ENCODE measurements at regions not wholly inside any gene's neighbourhood (a gene's known extent, or its start where the extent isn't known, plus 50 kb on each side); places are given as distances from the start of the nearest gene placed in this dataset.

- Mint-ChIP-seq H3K27ac (ENCODE audit: unreplicated experiment) (peak overlapping the region; percentile 12), H3K27me3 (ENCODE audit: unreplicated experiment) (no peaks in the 10 kb centered on the region), H3K9me3 (ENCODE audit: unreplicated experiment) (peaks cover 3% of the 10 kb centered on the region), H3K36me3 (ENCODE audit: unreplicated experiment) (no peaks in the 10 kb centered on the region), H3K4me1 (ENCODE audit: unreplicated experiment) (peaks cover 39% of the 10 kb centered on the region), H3K4me3 (ENCODE audit: unreplicated experiment) (no peak overlapping the region)
- no peak for TF ChIP-seq CTCF (IDR thresholded peaks at IDR 0.05)
- no peak for DNase-seq (ENCODE audit: extremely low spot score, unreplicated experiment)
Observed at GRCh38 chr2:37737507-37737906, 66.1 kb upstream of the CDC42EP3 start.

- DNase-seq (ENCODE audit: extremely low spot score, unreplicated experiment) = no peak
- Mint-ChIP-seq H3K9me3 (ENCODE audit: unreplicated experiment) (peaks cover 3% of the 10 kb centered on the region), H3K27ac (ENCODE audit: unreplicated experiment) (no peak overlapping the region), H3K4me3 (ENCODE audit: unreplicated experiment) (no peak overlapping the region), H3K4me1 (ENCODE audit: unreplicated experiment) (peaks cover 42% of the 10 kb centered on the region), H3K27me3 (ENCODE audit: unreplicated experiment) (no peaks in the 10 kb centered on the region), H3K36me3 (ENCODE audit: unreplicated experiment) (no peaks in the 10 kb centered on the region)
- TF ChIP-seq CTCF (IDR thresholded peaks at IDR 0.05) = no peak
Observed at GRCh38 chr2:37738266-37738885, 66.9 kb upstream of the CDC42EP3 start.

GRCh38 chr2:37739153-37739552 lies 67.7 kb upstream of the CDC42EP3 start:
- Mint-ChIP-seq H3K36me3 (ENCODE audit: unreplicated experiment) (no peaks in the 10 kb centered on the region), H3K27ac (ENCODE audit: unreplicated experiment) (peak overlapping the region; percentile 5), H3K9me3 (ENCODE audit: unreplicated experiment) (peaks cover 3% of the 10 kb centered on the region), H3K4me3 (ENCODE audit: unreplicated experiment) (no peak overlapping the region), H3K27me3 (ENCODE audit: unreplicated experiment) (no peaks in the 10 kb centered on the region), H3K4me1 (ENCODE audit: unreplicated experiment) (peaks cover 38% of the 10 kb centered on the region)
- no peak for DNase-seq (ENCODE audit: extremely low spot score, unreplicated experiment)
- no peak for TF ChIP-seq CTCF (IDR thresholded peaks at IDR 0.05)

- H3K9me3 Mint-ChIP-seq (ENCODE audit: unreplicated experiment) = peaks cover 3% of the 10 kb centered on the region
- H3K4me1 Mint-ChIP-seq (ENCODE audit: unreplicated experiment) = peaks cover 27% of the 10 kb centered on the region
- H3K27me3 Mint-ChIP-seq (ENCODE audit: unreplicated experiment) = no peaks in the 10 kb centered on the region
- H3K27ac Mint-ChIP-seq (ENCODE audit: unreplicated experiment) = no peak overlapping the region
- no peak for TF ChIP-seq CTCF (IDR thresholded peaks at IDR 0.05)
- H3K4me3 Mint-ChIP-seq (ENCODE audit: unreplicated experiment) = no peak overlapping the region
- no peaks in the 10 kb centered on the region for H3K36me3 Mint-ChIP-seq (ENCODE audit: unreplicated experiment)
- no peak for DNase-seq (ENCODE audit: extremely low spot score, unreplicated experiment)
Observed at GRCh38 chr2:37740164-37740739, 68.8 kb upstream of the CDC42EP3 start.

GRCh38 chr2:37742286-37742685 lies 70.8 kb upstream of the CDC42EP3 start:
- DNase-seq (ENCODE audit: extremely low spot score, unreplicated experiment) = no peak
- H3K9me3 Mint-ChIP-seq (ENCODE audit: unreplicated experiment) = peaks cover 3% of the 10 kb centered on the region
- H3K27ac Mint-ChIP-seq (ENCODE audit: unreplicated experiment) = peak overlapping the region; percentile 88
- peaks cover 19% of the 10 kb centered on the region for H3K4me1 Mint-ChIP-seq (ENCODE audit: unreplicated experiment)
- no peak for TF ChIP-seq CTCF (IDR thresholded peaks at IDR 0.05)
- no peaks in the 10 kb centered on the region for H3K36me3 Mint-ChIP-seq (ENCODE audit: unreplicated experiment)
- H3K4me3 Mint-ChIP-seq (ENCODE audit: unreplicated experiment) = no peak overlapping the region
- no peaks in the 10 kb centered on the region for H3K27me3 Mint-ChIP-seq (ENCODE audit: unreplicated experiment)
